ENCODE measurements at regions not wholly inside any gene's neighbourhood (a gene's known extent, or its start where the extent isn't known, plus 50 kb on each side); places are given as distances from the start of the nearest gene placed in this dataset.

DNA sequence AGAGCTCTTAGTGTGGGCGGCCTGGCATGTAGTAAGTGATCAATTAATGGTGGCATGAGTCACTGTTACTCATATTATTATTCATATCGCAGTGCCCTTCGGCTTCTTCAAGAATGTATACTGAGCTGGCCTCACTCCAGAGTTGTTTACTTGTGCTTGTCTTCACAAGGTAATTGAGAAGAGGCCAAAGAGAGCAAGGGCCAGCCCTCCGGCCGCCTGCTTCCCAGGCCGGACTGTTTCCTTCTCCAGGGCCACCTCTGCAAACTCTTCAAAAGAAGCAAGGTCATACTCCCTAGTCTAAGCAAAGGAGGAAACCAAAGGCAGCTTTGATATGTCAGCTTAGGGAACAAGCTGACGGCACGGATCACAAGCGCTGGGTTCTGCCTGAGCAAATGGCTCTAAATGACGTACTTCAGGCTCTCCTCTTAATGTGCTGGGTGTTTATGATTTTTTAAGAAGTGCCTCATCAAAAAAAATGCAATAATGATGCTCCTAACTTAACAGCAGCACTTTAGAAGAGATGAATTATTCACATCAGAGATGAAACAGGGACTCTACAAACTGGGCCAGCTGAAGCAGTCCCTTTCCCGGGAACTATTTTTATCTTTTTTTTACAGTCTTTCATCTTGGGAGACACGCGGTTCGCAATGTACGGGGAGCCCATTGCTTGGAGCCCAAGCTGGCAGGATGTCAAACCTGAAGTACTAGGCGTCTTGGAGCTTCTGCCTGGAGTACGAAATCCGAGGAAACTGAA is 65.6 kb upstream of the DLK1 start:
- Histone ChIP-seq H3K36me3 (replicated peaks; ENCODE audit: insufficient read depth, low read depth) (no peaks in the 10 kb centered on the region), H3K9me2 (replicated peaks; ENCODE audit: insufficient read depth) (no peaks in the 10 kb centered on the region), H2AFZ (no peak overlapping the region), H3K4me1 (ENCODE audit: insufficient read depth) (peaks cover 25% of the 10 kb centered on the region), H3K79me2 (no peaks in the 10 kb centered on the region), H3K9me3 (ENCODE audit: low read depth) (no peaks in the 10 kb centered on the region), H3K27me3 (no peaks in the 10 kb centered on the region), H3K27ac (peak overlapping the region; percentile 76), H3K4me3 (no peak overlapping the region), H4K20me1 (ENCODE audit: insufficient read depth, poor library complexity, severe bottlenecking) (no peaks in the 10 kb centered on the region), H3K4me2 (no peak overlapping the region)
- peak; percentile 17 for DNase-seq (ENCODE audit: low spot score)
- WGBS (ENCODE audit: low lambda C conversion rate, missing lambda C conversion rate): 68% methylated on average over 18 of the region's 18 CpGs
- TF ChIP-seq, protein P1, sequence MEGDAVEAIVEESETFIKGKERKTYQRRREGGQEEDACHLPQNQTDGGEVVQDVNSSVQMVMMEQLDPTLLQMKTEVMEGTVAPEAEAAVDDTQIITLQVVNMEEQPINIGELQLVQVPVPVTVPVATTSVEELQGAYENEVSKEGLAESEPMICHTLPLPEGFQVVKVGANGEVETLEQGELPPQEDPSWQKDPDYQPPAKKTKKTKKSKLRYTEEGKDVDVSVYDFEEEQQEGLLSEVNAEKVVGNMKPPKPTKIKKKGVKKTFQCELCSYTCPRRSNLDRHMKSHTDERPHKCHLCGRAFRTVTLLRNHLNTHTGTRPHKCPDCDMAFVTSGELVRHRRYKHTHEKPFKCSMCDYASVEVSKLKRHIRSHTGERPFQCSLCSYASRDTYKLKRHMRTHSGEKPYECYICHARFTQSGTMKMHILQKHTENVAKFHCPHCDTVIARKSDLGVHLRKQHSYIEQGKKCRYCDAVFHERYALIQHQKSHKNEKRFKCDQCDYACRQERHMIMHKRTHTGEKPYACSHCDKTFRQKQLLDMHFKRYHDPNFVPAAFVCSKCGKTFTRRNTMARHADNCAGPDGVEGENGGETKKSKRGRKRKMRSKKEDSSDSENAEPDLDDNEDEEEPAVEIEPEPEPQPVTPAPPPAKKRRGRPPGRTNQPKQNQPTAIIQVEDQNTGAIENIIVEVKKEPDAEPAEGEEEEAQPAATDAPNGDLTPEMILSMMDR (IDR thresholded peaks at IDR 0.05; ENCODE audit: poor library complexity): no peak
- no peak for TF ChIP-seq EZH2phosphoT487 (IDR thresholded peaks at IDR 0.05; ENCODE audit: low read depth, severe bottlenecking, unreplicated experiment)
- TF ChIP-seq EZH2 (IDR thresholded peaks at IDR 0.05; ENCODE audit: borderline replicate concordance): no peak

DNA sequence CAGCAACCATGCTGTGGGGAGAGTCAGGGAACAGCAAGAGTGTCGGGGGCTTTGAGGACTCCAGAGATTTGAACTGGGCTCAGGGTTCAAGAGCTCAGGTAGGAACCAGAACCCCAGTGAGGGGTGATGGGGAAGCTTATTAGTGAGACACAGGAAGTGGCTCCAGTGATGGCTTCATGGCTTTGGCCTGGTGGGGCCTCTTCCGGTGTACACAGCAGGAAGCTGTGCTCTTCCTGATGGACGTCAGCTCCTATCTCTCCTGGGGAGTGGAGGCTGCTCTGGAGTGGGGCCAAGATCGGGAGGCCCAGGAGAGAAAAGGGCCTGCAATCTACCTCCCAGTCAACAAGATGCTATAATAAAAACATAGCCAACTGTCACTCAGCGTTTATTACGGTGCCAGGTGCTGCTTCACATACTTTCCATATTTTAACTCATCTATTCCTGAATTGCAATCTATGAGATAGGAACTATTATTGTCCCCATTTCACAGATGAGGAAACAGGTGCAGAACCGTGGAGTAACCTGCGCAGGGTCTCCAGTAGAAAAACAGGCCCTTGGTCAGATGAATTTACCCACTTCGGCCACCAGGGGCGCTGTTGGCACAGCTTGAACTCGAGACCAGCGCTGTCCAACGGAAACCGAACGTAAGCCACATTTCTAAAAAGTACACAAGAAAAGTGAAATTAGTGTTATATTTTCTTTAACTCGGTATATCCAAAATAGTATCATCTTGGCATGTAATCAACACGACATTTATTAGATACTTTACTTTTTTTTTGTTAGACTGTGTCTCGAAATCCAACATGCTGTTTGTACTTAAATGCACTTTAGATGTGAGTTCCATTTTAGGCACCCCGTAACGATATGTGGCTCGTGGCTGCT is 63.6 kb upstream of the DLK1 start:
- peak overlapping the region; percentile 84 for H3K27ac ChIP-seq

DNA sequence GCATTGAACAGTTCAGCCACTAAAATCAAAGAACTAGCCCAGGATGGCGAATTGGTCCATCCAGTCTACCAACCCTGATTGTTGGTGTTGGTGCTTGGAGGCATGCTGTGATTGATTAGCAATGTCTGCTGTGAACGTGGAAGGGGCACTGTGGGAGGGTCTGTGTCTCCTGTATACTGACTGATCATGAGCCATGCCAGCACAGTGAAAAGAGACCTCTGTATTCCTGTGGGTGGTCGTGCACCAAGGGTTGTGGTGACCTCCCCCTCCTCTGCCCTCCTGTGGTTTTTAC is 63.0 kb upstream of the DLK1 start:
- peaks cover 35% of the 10 kb centered on the region for H3K4me1 ChIP-seq (ENCODE audit: insufficient read depth)
- no peaks in the 10 kb centered on the region for H3K27me3 ChIP-seq
- WGBS (ENCODE audit: low lambda C conversion rate, missing lambda C conversion rate): 71% methylated on average over 3 of the region's 3 CpGs
- no peak for DNase-seq (ENCODE audit: low spot score)
- no peaks in the 10 kb centered on the region for H3K79me2 ChIP-seq
- TF ChIP-seq EZH2phosphoT487 (IDR thresholded peaks at IDR 0.05; ENCODE audit: low read depth, severe bottlenecking, unreplicated experiment): no peak
- no peak for TF ChIP-seq EZH2 (IDR thresholded peaks at IDR 0.05; ENCODE audit: borderline replicate concordance)
- TF ChIP-seq, protein P1 (IDR thresholded peaks at IDR 0.05; ENCODE audit: poor library complexity): no peak
- H3K4me3 ChIP-seq: no peak overlapping the region
- no peaks in the 10 kb centered on the region for H4K20me1 ChIP-seq (ENCODE audit: insufficient read depth, poor library complexity, severe bottlenecking)
- H3K9me3 ChIP-seq (ENCODE audit: low read depth): no peaks in the 10 kb centered on the region
- no peaks in the 10 kb centered on the region for H3K36me3 ChIP-seq (replicated peaks; ENCODE audit: insufficient read depth, low read depth)
- peak overlapping the region; percentile 84 for H3K27ac ChIP-seq
- H2AFZ ChIP-seq: no peak overlapping the region
- no peak overlapping the region for H3K4me2 ChIP-seq
- H3K9me2 ChIP-seq (replicated peaks; ENCODE audit: insufficient read depth): no peaks in the 10 kb centered on the region

More for the DNA sequence above, 63.6 kb upstream of the DLK1 start:
- Histone ChIP-seq H4K20me1 (ENCODE audit: insufficient read depth, poor library complexity, severe bottlenecking) (no peaks in the 10 kb centered on the region), H3K4me2 (no peak overlapping the region), H3K4me1 (ENCODE audit: insufficient read depth) (peaks cover 31% of the 10 kb centered on the region), H3K79me2 (no peaks in the 10 kb centered on the region), H3K9me2 (replicated peaks; ENCODE audit: insufficient read depth) (no peaks in the 10 kb centered on the region), H3K9me3 (ENCODE audit: low read depth) (no peaks in the 10 kb centered on the region), H3K27me3 (no peaks in the 10 kb centered on the region), H2AFZ (no peak overlapping the region), H3K4me3 (no peak overlapping the region), H3K36me3 (replicated peaks; ENCODE audit: insufficient read depth, low read depth) (no peaks in the 10 kb centered on the region)
- no peak for TF ChIP-seq EZH2 (IDR thresholded peaks at IDR 0.05; ENCODE audit: borderline replicate concordance)
- TF ChIP-seq, protein P1 (IDR thresholded peaks at IDR 0.05; ENCODE audit: poor library complexity): peak; percentile 90
- TF ChIP-seq EZH2phosphoT487 (IDR thresholded peaks at IDR 0.05; ENCODE audit: low read depth, severe bottlenecking, unreplicated experiment): no peak
- peak; percentile 79 for DNase-seq (ENCODE audit: low spot score)
- 46% methylated on average over 21 of the region's 21 CpGs for WGBS (ENCODE audit: low lambda C conversion rate, missing lambda C conversion rate)

All from hepatocyte (in vitro differentiated cells).